Endodermal cell (in vitro differentiated cells): ENCODE measurements at regions not wholly inside any gene's neighbourhood (a gene's known extent, or its start where the extent isn't known, plus 50 kb on each side); places are given as distances from the start of the nearest gene placed in this dataset.

ENCODE experiments used
- DNase-seq: peaks from one replicate; pipeline ENCODE4 v3.0.0-alpha.2; 2017
- H3K27ac ChIP-seq: 2 replicates; pipeline ENCODE4 v1.5.1; 2013; ENCODE audit warnings: mild to moderate bottlenecking, low read depth, low read length, moderate library complexity
- H3K27me3 ChIP-seq: 2 replicates; pipeline ENCODE4 v1.6.1; 2013; ENCODE audit warnings: mild to moderate bottlenecking, low read length, moderate library complexity; ENCODE audit not compliant: insufficient read depth, control insufficient read depth, poor library complexity, severe bottlenecking
- H3K36me3 ChIP-seq: 2 replicates; pipeline ENCODE4 v1.7.0; 2013; ENCODE audit warnings: mild to moderate bottlenecking, low read length, moderate library complexity; ENCODE audit not compliant: control insufficient read depth, insufficient read depth
- H3K4me1 ChIP-seq: one replicate; pipeline ENCODE4 v1.7.0; 2013; ENCODE audit warnings: low read length; ENCODE audit not compliant: control insufficient read depth, insufficient read depth
- H3K4me3 ChIP-seq: 2 replicates; pipeline ENCODE4 v1.5.1; 2013; ENCODE audit warnings: mild to moderate bottlenecking, low read length, moderate library complexity
- H3K9ac ChIP-seq: 2 replicates; pipeline ENCODE4 v1.6.1; 2013; ENCODE audit warnings: mild to moderate bottlenecking, low read length, moderate library complexity; ENCODE audit not compliant: poor library complexity, severe bottlenecking; ENCODE audit errors: extremely low read depth
- H3K9me3 ChIP-seq: 2 replicates; pipeline ENCODE4 v1.6.1; 2013; ENCODE audit warnings: mild to moderate bottlenecking, low read length, moderate library complexity; ENCODE audit not compliant: control insufficient read depth
- H3K27ac Mint-ChIP-seq: 2 replicates; pipeline ENCODE4 v1.8.0; 2020; ENCODE audit warnings: mixed read lengths
- H3K27me3 Mint-ChIP-seq: 2 replicates; pipeline ENCODE4 v1.8.0; 2021; ENCODE audit warnings: mild to moderate bottlenecking, mixed read lengths; ENCODE audit not compliant: insufficient read depth
- H3K36me3 Mint-ChIP-seq: 2 replicates; pipeline ENCODE4 v1.8.0; 2020; ENCODE audit warnings: low read depth, mixed read lengths
- H3K4me1 Mint-ChIP-seq: 2 replicates; pipeline ENCODE4 v1.8.0; 2020; ENCODE audit warnings: mixed read lengths
- H3K4me3 Mint-ChIP-seq: 2 replicates; pipeline ENCODE4 v1.8.0; 2020; ENCODE audit warnings: mild to moderate bottlenecking, moderate library complexity, mixed read lengths
- H3K9me3 Mint-ChIP-seq: 2 replicates; pipeline ENCODE4 v1.8.0; 2020; ENCODE audit warnings: mild to moderate bottlenecking, mixed read lengths
- CTCF ChIP-seq: fragments of 200-600 bp; sonication (generic); conservative IDR thresholded peaks from 2 replicates; pipeline ENCODE4 v1.5.0; 2021; ENCODE audit warnings: antibody characterized with exemption, mild to moderate bottlenecking
- WGBS, 2 experiments: methylation state at CpG; one replicate each; pipeline versions ENCODE4 v1.1.5 to v1.1.7; 2013; ENCODE audit warnings: missing lambda C conversion rate in 2 of 2, mixed read lengths in 1 of 2; ENCODE audit not compliant: insufficient coverage in 1 of 2, insufficient read length in 1 of 2; 5-methylcytosine and 5-hydroxymethylcytosine counted together

- H3K36me3 ChIP-seq: no peaks in the 10 kb centered on the region
- H3K4me3 Mint-ChIP-seq: no peak overlapping the region
- no peaks in the 10 kb centered on the region for H3K4me1 Mint-ChIP-seq
- H3K36me3 Mint-ChIP-seq: no peaks in the 10 kb centered on the region
- DNase-seq: no peak
- H3K27ac ChIP-seq: no peak overlapping the region
- no peaks in the 10 kb centered on the region for H3K9me3 Mint-ChIP-seq
- no peak overlapping the region for H3K4me3 ChIP-seq
- H3K27ac Mint-ChIP-seq: no peak overlapping the region
- H3K4me1 ChIP-seq: no peaks in the 10 kb centered on the region
- no peaks in the 10 kb centered on the region for H3K9me3 ChIP-seq
- TF ChIP-seq CTCF: no peak
- no peaks in the 10 kb centered on the region for H3K27me3 ChIP-seq
- H3K9ac ChIP-seq: no peak overlapping the region
- WGBS, 2 experiments: no CpG with 5 or more reads among the region's 1 CpG
- no peaks in the 10 kb centered on the region for H3K27me3 Mint-ChIP-seq
Observed at GRCh38 chr2:221170548-221170947, 401.6 kb downstream of the EPHA4 start.

- H3K9ac ChIP-seq: no peak overlapping the region
- H3K9me3 Mint-ChIP-seq: no peaks in the 10 kb centered on the region
- no peak overlapping the region for H3K27ac ChIP-seq
- no peaks in the 10 kb centered on the region for H3K27me3 ChIP-seq
- no peak overlapping the region for H3K4me3 Mint-ChIP-seq
- H3K27me3 Mint-ChIP-seq: no peaks in the 10 kb centered on the region
- H3K4me1 Mint-ChIP-seq: no peaks in the 10 kb centered on the region
- no peaks in the 10 kb centered on the region for H3K4me1 ChIP-seq
- H3K4me3 ChIP-seq: no peak overlapping the region
- no peak for TF ChIP-seq CTCF
- DNase-seq: no peak
- H3K36me3 ChIP-seq: no peaks in the 10 kb centered on the region
- H3K27ac Mint-ChIP-seq: no peak overlapping the region
- H3K9me3 ChIP-seq: no peaks in the 10 kb centered on the region
- no peaks in the 10 kb centered on the region for H3K36me3 Mint-ChIP-seq
- WGBS, 2 experiments: 92 to 93% methylated on average over 6 of the region's 6 CpGs
Observed at GRCh38 chr2:221176667-221177066, 395.4 kb downstream of the EPHA4 start.

- H3K9ac ChIP-seq: no peak overlapping the region
- H3K36me3 ChIP-seq: no peaks in the 10 kb centered on the region
- no peak for TF ChIP-seq CTCF
- H3K4me3 ChIP-seq: no peak overlapping the region
- no peak overlapping the region for H3K27ac ChIP-seq
- H3K4me1 ChIP-seq: no peaks in the 10 kb centered on the region
- Mint-ChIP-seq H3K27me3 (no peaks in the 10 kb centered on the region), H3K36me3 (no peaks in the 10 kb centered on the region), H3K4me1 (no peaks in the 10 kb centered on the region), H3K27ac (no peak overlapping the region), H3K4me3 (no peak overlapping the region), H3K9me3 (no peaks in the 10 kb centered on the region)
- no peaks in the 10 kb centered on the region for H3K27me3 ChIP-seq
- no peak for DNase-seq
- WGBS, 2 experiments: 61 to 100% methylated on average over 1 to 4 of the region's 4 CpGs
- no peaks in the 10 kb centered on the region for H3K9me3 ChIP-seq
Observed at GRCh38 chr2:221178139-221178538, 394.0 kb downstream of the EPHA4 start.
